GM23338 (cell line): ENCODE measurements at regions not wholly inside any gene's neighbourhood (a gene's known extent, or its start where the extent isn't known, plus 50 kb on each side); places are given as distances from the start of the nearest gene placed in this dataset.

Experiments
- ATAC-seq: fragments of 200-7000 bp; cut with Tn5 transposase; 3 replicates; pipeline ENCODE4 v1.9.1; 2020
- DNase-seq: peaks from one replicate; pipeline ENCODE4 v3.0.0-alpha.2; 2015; ENCODE audit warnings: low spot score
- H2AFZ ChIP-seq: fragments of 200-600 bp; sonication (generic); 2 replicates; pipeline ENCODE4 v1.8.0; 2016; ENCODE audit warnings: antibody characterized with exemption, mild to moderate bottlenecking, moderate library complexity
- H3F3A ChIP-seq: fragments of 200-600 bp; sonication (generic); replicated peaks from 2 replicates; pipeline ENCODE4 v1.8.0; 2017; ENCODE audit warnings: antibody characterized with exemption, mixed run types, low read depth
- H3K27ac ChIP-seq: fragments of 200-600 bp; sonication (generic); 2 replicates; pipeline ENCODE4 v1.6.1; 2016; ENCODE audit warnings: low read depth
- H3K27me3 ChIP-seq: fragments of 200-600 bp; sonication (generic); 2 replicates; pipeline ENCODE4 v1.8.0; 2016; ENCODE audit warnings: mild to moderate bottlenecking, mixed run types, moderate library complexity; ENCODE audit not compliant: insufficient read depth
- H3K36me3 ChIP-seq: fragments of 200-600 bp; sonication (generic); 2 replicates; pipeline ENCODE4 v1.8.0; 2016; ENCODE audit warnings: mild to moderate bottlenecking; ENCODE audit not compliant: insufficient read depth
- H3K4me1 ChIP-seq: fragments of 200-600 bp; sonication (generic); 2 replicates; pipeline ENCODE4 v1.8.0; 2016; ENCODE audit warnings: mild to moderate bottlenecking, moderate library complexity; ENCODE audit not compliant: insufficient read depth
- H3K4me2 ChIP-seq: fragments of 200-600 bp; sonication (generic); 2 replicates; pipeline ENCODE4 v1.7.1; 2017; ENCODE audit warnings: mixed run types
- H3K4me3 ChIP-seq: fragments of 200-600 bp; sonication (generic); 2 replicates; pipeline ENCODE4 v1.6.1; 2016; ENCODE audit warnings: mixed run types
- H3K79me2 ChIP-seq: fragments of 200-600 bp; sonication (generic); replicated peaks from 2 replicates; pipeline ENCODE4 v1.8.0; 2017; ENCODE audit warnings: mild to moderate bottlenecking; ENCODE audit not compliant: insufficient read depth
- H3K9me2 ChIP-seq: fragments of 200-600 bp; sonication (generic); 2 replicates; pipeline ENCODE4 v1.8.0; 2017; ENCODE audit not compliant: insufficient read depth
- H4K20me1 ChIP-seq: fragments of 200-600 bp; sonication (generic); replicated peaks from 2 replicates; pipeline ENCODE4 v1.8.0; 2017; ENCODE audit warnings: mild to moderate bottlenecking; ENCODE audit not compliant: insufficient read depth
- H3K27ac Mint-ChIP-seq: 2 replicates; pipeline ENCODE4 v1.8.0; 2020; ENCODE audit warnings: inconsistent platforms, mild to moderate bottlenecking, moderate library complexity, mixed read lengths
- H3K27me3 Mint-ChIP-seq: 3 replicates; pipeline ENCODE4 v1.8.0; 2022; ENCODE audit warnings: low read depth, mild to moderate bottlenecking, moderate library complexity, mixed read lengths, inconsistent platforms; ENCODE audit not compliant: insufficient read depth, poor library complexity
- H3K36me3 Mint-ChIP-seq: 3 replicates; pipeline ENCODE4 v1.8.0; 2021; ENCODE audit warnings: low read depth, mild to moderate bottlenecking, inconsistent platforms, moderate library complexity, mixed read lengths
- H3K4me1 Mint-ChIP-seq: 3 replicates; pipeline ENCODE4 v1.8.0; 2020; ENCODE audit warnings: mild to moderate bottlenecking, inconsistent platforms, mixed read lengths
- H3K4me3 Mint-ChIP-seq: 3 replicates; pipeline ENCODE4 v1.8.0; 2021; ENCODE audit warnings: moderate library complexity, mild to moderate bottlenecking, inconsistent platforms, mixed read lengths
- H3K9me3 Mint-ChIP-seq: 3 replicates; pipeline ENCODE4 v1.8.0; 2020; ENCODE audit warnings: moderate library complexity, mild to moderate bottlenecking, inconsistent platforms, mixed read lengths
- EZH2 ChIP-seq: fragments of 200-600 bp; sonication (generic); IDR thresholded peaks from one replicate; pipeline ENCODE4 v1.8.0; 2017; ENCODE audit warnings: antibody characterized with exemption, mild to moderate bottlenecking, low read depth; ENCODE audit not compliant: unreplicated experiment
- EZH2phosphoT487 ChIP-seq: fragments of 200-600 bp; sonication (generic); IDR thresholded peaks from one replicate; pipeline ENCODE4 v1.8.1; 2018; ENCODE audit warnings: antibody characterized with exemption; ENCODE audit not compliant: unreplicated experiment
- JUNB ChIP-seq: IDR thresholded peaks from one replicate; pipeline ENCODE4 v1.6.1; 2016; ENCODE audit warnings: antibody characterized with exemption; ENCODE audit not compliant: unreplicated experiment
- NANOG ChIP-seq: IDR thresholded peaks from 2 replicates; pipeline ENCODE4 v1.6.1; 2016; ENCODE audit warnings: antibody characterized with exemption, borderline replicate concordance
- POLR2AphosphoS5 ChIP-seq: IDR thresholded peaks from 2 replicates; pipeline ENCODE4 v1.6.1; 2016; ENCODE audit warnings: antibody characterized with exemption, low read depth
- STAT1 ChIP-seq: IDR thresholded peaks from one replicate; pipeline ENCODE4 v1.6.1; 2016; ENCODE audit warnings: antibody characterized with exemption; ENCODE audit not compliant: unreplicated experiment
- ZNF114 ChIP-seq: fragments of 250-450 bp; sonication (Bioruptor Pico); IDR thresholded peaks from 2 replicates; pipeline ENCODE4 v1.5.0; 2020; ENCODE audit warnings: mild to moderate bottlenecking, moderate library complexity
- ZNF331 ChIP-seq: fragments of 250-450 bp; sonication (Bioruptor Pico); IDR thresholded peaks from 2 replicates; pipeline ENCODE4 v1.5.0; 2020; ENCODE audit warnings: low read depth, mild to moderate bottlenecking, moderate library complexity
- TF ChIP-seq, protein P1 (sequence below): fragments of 250-450 bp; sonication (Bioruptor Pico); IDR thresholded peaks from 2 replicates; pipeline ENCODE4 v1.5.0; 2020; ENCODE audit warnings: mild to moderate bottlenecking, moderate library complexity
- TF ChIP-seq, protein P2 (sequence below), 2 experiments: fragments of 200-600 bp in 1 of 2; sonication (generic) in 1 of 2; conservative IDR thresholded peaks; 2 replicates each; pipeline versions ENCODE4 v1.5.1 to v1.6.1; 2016 to 2017; ENCODE audit warnings: antibody characterized with exemption in 2 of 2, low read depth in 2 of 2, mild to moderate bottlenecking in 2 of 2, moderate library complexity in 1 of 2
- TF ChIP-seq, protein P3 (sequence below): IDR thresholded peaks from 2 replicates; pipeline ENCODE4 v1.6.1; 2016; ENCODE audit warnings: antibody characterized with exemption

DNA sequence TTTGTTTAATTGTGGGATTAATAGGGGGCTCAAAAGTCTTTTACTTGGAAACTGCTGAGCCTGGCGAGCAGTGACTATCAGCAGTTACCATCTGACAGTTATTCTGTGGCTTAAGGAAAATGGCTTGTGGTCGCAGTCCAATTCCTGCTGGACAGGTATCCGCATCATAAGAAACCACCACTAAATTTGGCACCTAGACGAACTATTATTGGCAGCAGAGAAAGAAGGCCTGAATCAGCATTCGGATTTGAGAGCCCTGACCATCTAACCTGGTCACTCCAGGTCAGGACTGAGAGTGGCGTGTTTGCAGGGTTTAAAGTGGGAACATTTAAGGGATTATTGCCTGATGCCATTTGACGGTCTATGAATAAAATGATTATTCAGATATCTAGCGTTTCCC lies 146.4 kb downstream of the RPS12 start:
- peaks cover 16% of the 10 kb centered on the region for H3K4me1 ChIP-seq
- no peaks in the 10 kb centered on the region for H3K9me2 ChIP-seq
- no peak overlapping the region for H3K27ac ChIP-seq
- Mint-ChIP-seq H3K4me3 (no peak overlapping the region), H3K36me3 (no peaks in the 10 kb centered on the region), H3K27me3 (no peaks in the 10 kb centered on the region), H3K27ac (no peak overlapping the region), H3K9me3 (no peaks in the 10 kb centered on the region), H3K4me1 (peaks cover 20% of the 10 kb centered on the region)
- no peak overlapping the region for H3K4me3 ChIP-seq
- no peaks in the 10 kb centered on the region for H4K20me1 ChIP-seq
- H3K36me3 ChIP-seq = no peaks in the 10 kb centered on the region
- DNase-seq (no peak), ATAC-seq (no peak)
- H3K79me2 ChIP-seq = no peaks in the 10 kb centered on the region
- no peak for TF ChIP-seq NANOG
- TF ChIP-seq, protein P1, sequence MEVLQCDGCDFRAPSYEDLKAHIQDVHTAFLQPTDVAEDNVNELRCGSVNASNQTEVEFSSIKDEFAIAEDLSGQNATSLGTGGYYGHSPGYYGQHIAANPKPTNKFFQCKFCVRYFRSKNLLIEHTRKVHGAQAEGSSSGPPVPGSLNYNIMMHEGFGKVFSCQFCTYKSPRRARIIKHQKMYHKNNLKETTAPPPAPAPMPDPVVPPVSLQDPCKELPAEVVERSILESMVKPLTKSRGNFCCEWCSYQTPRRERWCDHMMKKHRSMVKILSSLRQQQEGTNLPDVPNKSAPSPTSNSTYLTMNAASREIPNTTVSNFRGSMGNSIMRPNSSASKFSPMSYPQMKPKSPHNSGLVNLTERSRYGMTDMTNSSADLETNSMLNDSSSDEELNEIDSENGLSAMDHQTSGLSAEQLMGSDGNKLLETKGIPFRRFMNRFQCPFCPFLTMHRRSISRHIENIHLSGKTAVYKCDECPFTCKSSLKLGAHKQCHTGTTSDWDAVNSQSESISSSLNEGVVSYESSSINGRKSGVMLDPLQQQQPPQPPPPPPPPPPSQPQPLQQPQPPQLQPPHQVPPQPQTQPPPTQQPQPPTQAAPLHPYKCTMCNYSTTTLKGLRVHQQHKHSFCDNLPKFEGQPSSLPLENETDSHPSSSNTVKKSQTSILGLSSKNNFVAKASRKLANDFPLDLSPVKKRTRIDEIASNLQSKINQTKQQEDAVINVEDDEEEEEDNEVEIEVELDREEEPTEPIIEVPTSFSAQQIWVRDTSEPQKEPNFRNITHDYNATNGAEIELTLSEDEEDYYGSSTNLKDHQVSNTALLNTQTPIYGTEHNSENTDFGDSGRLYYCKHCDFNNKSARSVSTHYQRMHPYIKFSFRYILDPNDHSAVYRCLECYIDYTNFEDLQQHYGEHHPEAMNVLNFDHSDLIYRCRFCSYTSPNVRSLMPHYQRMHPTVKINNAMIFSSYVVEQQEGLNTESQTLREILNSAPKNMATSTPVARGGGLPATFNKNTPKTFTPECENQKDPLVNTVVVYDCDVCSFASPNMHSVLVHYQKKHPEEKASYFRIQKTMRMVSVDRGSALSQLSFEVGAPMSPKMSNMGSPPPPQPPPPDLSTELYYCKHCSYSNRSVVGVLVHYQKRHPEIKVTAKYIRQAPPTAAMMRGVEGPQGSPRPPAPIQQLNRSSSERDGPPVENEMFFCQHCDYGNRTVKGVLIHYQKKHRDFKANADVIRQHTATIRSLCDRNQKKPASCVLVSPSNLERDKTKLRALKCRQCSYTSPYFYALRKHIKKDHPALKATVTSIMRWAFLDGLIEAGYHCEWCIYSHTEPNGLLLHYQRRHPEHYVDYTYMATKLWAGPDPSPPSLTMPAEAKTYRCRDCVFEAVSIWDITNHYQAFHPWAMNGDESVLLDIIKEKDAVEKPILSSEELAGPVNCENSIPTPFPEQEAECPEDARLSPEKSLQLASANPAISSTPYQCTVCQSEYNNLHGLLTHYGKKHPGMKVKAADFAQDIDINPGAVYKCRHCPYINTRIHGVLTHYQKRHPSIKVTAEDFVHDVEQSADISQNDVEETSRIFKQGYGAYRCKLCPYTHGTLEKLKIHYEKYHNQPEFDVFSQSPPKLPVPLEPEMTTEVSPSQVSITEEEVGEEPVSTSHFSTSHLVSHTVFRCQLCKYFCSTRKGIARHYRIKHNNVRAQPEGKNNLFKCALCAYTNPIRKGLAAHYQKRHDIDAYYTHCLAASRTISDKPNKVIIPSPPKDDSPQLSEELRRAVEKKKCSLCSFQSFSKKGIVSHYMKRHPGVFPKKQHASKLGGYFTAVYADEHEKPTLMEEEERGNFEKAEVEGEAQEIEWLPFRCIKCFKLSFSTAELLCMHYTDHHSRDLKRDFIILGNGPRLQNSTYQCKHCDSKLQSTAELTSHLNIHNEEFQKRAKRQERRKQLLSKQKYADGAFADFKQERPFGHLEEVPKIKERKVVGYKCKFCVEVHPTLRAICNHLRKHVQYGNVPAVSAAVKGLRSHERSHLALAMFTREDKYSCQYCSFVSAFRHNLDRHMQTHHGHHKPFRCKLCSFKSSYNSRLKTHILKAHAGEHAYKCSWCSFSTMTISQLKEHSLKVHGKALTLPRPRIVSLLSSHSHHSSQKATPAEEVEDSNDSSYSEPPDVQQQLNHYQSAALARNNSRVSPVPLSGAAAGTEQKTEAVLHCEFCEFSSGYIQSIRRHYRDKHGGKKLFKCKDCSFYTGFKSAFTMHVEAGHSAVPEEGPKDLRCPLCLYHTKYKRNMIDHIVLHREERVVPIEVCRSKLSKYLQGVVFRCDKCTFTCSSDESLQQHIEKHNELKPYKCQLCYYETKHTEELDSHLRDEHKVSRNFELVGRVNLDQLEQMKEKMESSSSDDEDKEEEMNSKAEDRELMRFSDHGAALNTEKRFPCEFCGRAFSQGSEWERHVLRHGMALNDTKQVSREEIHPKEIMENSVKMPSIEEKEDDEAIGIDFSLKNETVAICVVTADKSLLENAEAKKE (CRISPR knock-in tag) = no peak
- no peak for TF ChIP-seq STAT1
- TF ChIP-seq, protein P2, sequence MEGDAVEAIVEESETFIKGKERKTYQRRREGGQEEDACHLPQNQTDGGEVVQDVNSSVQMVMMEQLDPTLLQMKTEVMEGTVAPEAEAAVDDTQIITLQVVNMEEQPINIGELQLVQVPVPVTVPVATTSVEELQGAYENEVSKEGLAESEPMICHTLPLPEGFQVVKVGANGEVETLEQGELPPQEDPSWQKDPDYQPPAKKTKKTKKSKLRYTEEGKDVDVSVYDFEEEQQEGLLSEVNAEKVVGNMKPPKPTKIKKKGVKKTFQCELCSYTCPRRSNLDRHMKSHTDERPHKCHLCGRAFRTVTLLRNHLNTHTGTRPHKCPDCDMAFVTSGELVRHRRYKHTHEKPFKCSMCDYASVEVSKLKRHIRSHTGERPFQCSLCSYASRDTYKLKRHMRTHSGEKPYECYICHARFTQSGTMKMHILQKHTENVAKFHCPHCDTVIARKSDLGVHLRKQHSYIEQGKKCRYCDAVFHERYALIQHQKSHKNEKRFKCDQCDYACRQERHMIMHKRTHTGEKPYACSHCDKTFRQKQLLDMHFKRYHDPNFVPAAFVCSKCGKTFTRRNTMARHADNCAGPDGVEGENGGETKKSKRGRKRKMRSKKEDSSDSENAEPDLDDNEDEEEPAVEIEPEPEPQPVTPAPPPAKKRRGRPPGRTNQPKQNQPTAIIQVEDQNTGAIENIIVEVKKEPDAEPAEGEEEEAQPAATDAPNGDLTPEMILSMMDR (conservative IDR thresholded peaks at IDR 0.05; ENCODE audit: low read depth in 2 of 2) = no peak
- no peak for TF ChIP-seq ZNF331 (CRISPR knock-in tag)
- no peak for TF ChIP-seq ZNF114 (CRISPR knock-in tag)
- TF ChIP-seq, protein P3, sequence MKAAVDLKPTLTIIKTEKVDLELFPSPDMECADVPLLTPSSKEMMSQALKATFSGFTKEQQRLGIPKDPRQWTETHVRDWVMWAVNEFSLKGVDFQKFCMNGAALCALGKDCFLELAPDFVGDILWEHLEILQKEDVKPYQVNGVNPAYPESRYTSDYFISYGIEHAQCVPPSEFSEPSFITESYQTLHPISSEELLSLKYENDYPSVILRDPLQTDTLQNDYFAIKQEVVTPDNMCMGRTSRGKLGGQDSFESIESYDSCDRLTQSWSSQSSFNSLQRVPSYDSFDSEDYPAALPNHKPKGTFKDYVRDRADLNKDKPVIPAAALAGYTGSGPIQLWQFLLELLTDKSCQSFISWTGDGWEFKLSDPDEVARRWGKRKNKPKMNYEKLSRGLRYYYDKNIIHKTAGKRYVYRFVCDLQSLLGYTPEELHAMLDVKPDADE = no peak
- no peak for TF ChIP-seq EZH2phosphoT487
- TF ChIP-seq JUNB = no peak
- no peak for TF ChIP-seq POLR2AphosphoS5
- no peak for TF ChIP-seq EZH2
- no peaks in the 10 kb centered on the region for H3F3A ChIP-seq
- H3K27me3 ChIP-seq = no peaks in the 10 kb centered on the region
- H3K4me2 ChIP-seq = no peak overlapping the region
- H2AFZ ChIP-seq = no peak overlapping the region
